CMK (cell line): ENCODE measurements at regions not wholly inside any gene's neighbourhood (a gene's known extent, or its start where the extent isn't known, plus 50 kb on each side); places are given as distances from the start of the nearest gene placed in this dataset.

Experiments
- DNase-seq: peaks from one replicate; pipeline ENCODE4 v3.0.0-alpha.2; 2010; ENCODE audit warnings: low read depth

GRCh38 chr7:156153590-156153989 is 341.3 kb upstream of the SHH start:
- no peak for DNase-seq

GRCh38 chr7:156152390-156152789 is 340.1 kb upstream of the SHH start:
- no peak for DNase-seq

- no peak for DNase-seq
Observed at GRCh38 chr7:156151658-156152057, 339.4 kb upstream of the SHH start.

GRCh38 chr7:156151078-156151477 is 338.8 kb upstream of the SHH start:
- DNase-seq: no peak

GRCh38 chr7:156148995-156149394 is 336.7 kb upstream of the SHH start:
- no peak for DNase-seq

- DNase-seq: no peak
Observed at GRCh38 chr7:156148547-156148946, 336.3 kb upstream of the SHH start.

GRCh38 chr7:156147756-156148504 is 335.7 kb upstream of the SHH start:
- DNase-seq: no peak

- no peak for DNase-seq
Observed at GRCh38 chr7:156147104-156147503, 334.8 kb upstream of the SHH start.

GRCh38 chr7:156145996-156146395 is 333.7 kb upstream of the SHH start:
- DNase-seq: no peak

GRCh38 chr7:156145184-156145583 is 332.9 kb upstream of the SHH start:
- DNase-seq: no peak

GRCh38 chr7:156143683-156144082 is 331.4 kb upstream of the SHH start:
- DNase-seq: no peak

- DNase-seq: no peak
Observed at GRCh38 chr7:156143158-156143557, 330.9 kb upstream of the SHH start.

GRCh38 chr7:156141941-156142340 is 329.7 kb upstream of the SHH start:
- no peak for DNase-seq

- DNase-seq: no peak
Observed at GRCh38 chr7:156140896-156141295, 328.6 kb upstream of the SHH start.

- DNase-seq: no peak
Observed at GRCh38 chr7:156140447-156140846, 328.2 kb upstream of the SHH start.

- DNase-seq: no peak
Observed at GRCh38 chr7:156139633-156140032, 327.4 kb upstream of the SHH start.

- DNase-seq: no peak
Observed at GRCh38 chr7:156139112-156139511, 326.8 kb upstream of the SHH start.

GRCh38 chr7:156131881-156132280 is 319.6 kb upstream of the SHH start:
- DNase-seq: no peak

- DNase-seq: no peak
Observed at GRCh38 chr7:156129522-156129921, 317.3 kb upstream of the SHH start.

GRCh38 chr7:156128496-156128895 is 316.2 kb upstream of the SHH start:
- no peak for DNase-seq

- no peak for DNase-seq
Observed at GRCh38 chr7:156127166-156128134, 315.2 kb upstream of the SHH start.

GRCh38 chr7:156125841-156126730 is 313.8 kb upstream of the SHH start:
- DNase-seq: no peak
